ENCODE measurements at regions not wholly inside any gene's neighbourhood (a gene's known extent, or its start where the extent isn't known, plus 50 kb on each side); places are given as distances from the start of the nearest gene placed in this dataset.

- TF ChIP-seq MAX (IDR thresholded peaks at IDR 0.05), result no peak
- TF ChIP-seq ATF3 (IDR thresholded peaks at IDR 0.05), result no peak
- no peak for TF ChIP-seq CTCF (IDR thresholded peaks at IDR 0.05; ENCODE audit: low read depth, low read length, missing input control)
- no peak for TF ChIP-seq HNF4A (conservative IDR thresholded peaks at IDR 0.05)
- no peak for TF ChIP-seq FOXA2 (IDR thresholded peaks at IDR 0.05)
- no peak for TF ChIP-seq SP1 (IDR thresholded peaks at IDR 0.05)
These were observed 209.9 kb downstream of the GALC start (continued) for GRCh38 chr14:87783071-87783470.

GRCh38 chr14:87772854-87773253, 220.1 kb downstream of the GALC start:
- 67% methylated on average over 7 of the region's 7 CpGs for WGBS
- H3K27me3 ChIP-seq (ENCODE audit: control insufficient read depth in 4 of 4, insufficient read depth in 4 of 4, low read length in 3 of 4), result no peaks in the 10 kb centered on the region
- peaks cover 0 to 7% (median under 1%) of the 10 kb centered on the region in 4 donors for H3K9me3 ChIP-seq (ENCODE audit: control insufficient read depth in 4 of 4, low read length in 3 of 4)
- TF ChIP-seq ATF3 (IDR thresholded peaks at IDR 0.05) (no peak), HNF4G (IDR thresholded peaks at IDR 0.05) (no peak), HNF4A (conservative IDR thresholded peaks at IDR 0.05) (no peak), CTCF (IDR thresholded peaks at IDR 0.05; ENCODE audit: low read depth, low read length, missing input control) (no peak), MAX (IDR thresholded peaks at IDR 0.05) (no peak), FOXA2 (IDR thresholded peaks at IDR 0.05) (no peak), RXRA (IDR thresholded peaks at IDR 0.05) (no peak), REST (IDR thresholded peaks at IDR 0.05) (no peak), RAD21 (IDR thresholded peaks at IDR 0.05) (no peak), ZBTB33 (IDR thresholded peaks at IDR 0.05) (no peak), SP1 (IDR thresholded peaks at IDR 0.05) (no peak), NR2F2 (IDR thresholded peaks at IDR 0.05) (no peak), TAF1 (conservative IDR thresholded peaks at IDR 0.05) (no peak), FOXA1 (IDR thresholded peaks at IDR 0.05) (no peak), JUND (IDR thresholded peaks at IDR 0.05) (no peak)
- H3K4me1 ChIP-seq (ENCODE audit: control insufficient read depth in 4 of 4, insufficient read depth in 4 of 4, low read length in 3 of 4), result no peaks in the 10 kb centered on the region
- no peak overlapping the region for H3K27ac ChIP-seq (ENCODE audit: low read depth in 1 of 2, low read length in 2 of 2)
- H3K36me3 ChIP-seq (ENCODE audit: control insufficient read depth in 4 of 4, insufficient read depth in 3 of 4, low read depth in 1 of 4, low read length in 3 of 4), result no peaks in the 10 kb centered on the region
- no peak overlapping the region for H3K4me3 ChIP-seq (ENCODE audit: low read depth in 1 of 3, low read length in 3 of 3)
- no peak overlapping the region for H3K9ac ChIP-seq (ENCODE audit: low read depth in 1 of 2, low read length in 2 of 2)
- no peak for DNase-seq (ENCODE audit: low spot score)
